ENCODE measurements at regions not wholly inside any gene's neighbourhood (a gene's known extent, or its start where the extent isn't known, plus 50 kb on each side); places are given as distances from the start of the nearest gene placed in this dataset.

GRCh38 chr6:2579241-2579761 is 171.4 kb downstream of the MYLK4 start:
- TF ChIP-seq ZNF274 (IDR thresholded peaks at IDR 0.05; ENCODE audit: low read depth, low read length) (no peak), SUZ12 (IDR thresholded peaks at IDR 0.05; ENCODE audit: extremely low read depth, insufficient read depth, insufficient read length) (no peak)

Data from NT2/D1 (cell line).